HG02623 (cell line): ENCODE measurements at regions not wholly inside any gene's neighbourhood (a gene's known extent, or its start where the extent isn't known, plus 50 kb on each side); places are given as distances from the start of the nearest gene placed in this dataset.
"Not testable (repeated sequence)": the region's sequence is repeated elsewhere in the genome, so short reads cannot be mapped to it uniquely, and the experiment has no call there.

Experiments used
- ATAC-seq: cut with Tn5 transposase; IDR thresholded peaks from one replicate; pipeline ENCODE4 v1.9.1; 2021; ENCODE audit warnings: moderate library complexity; ENCODE audit not compliant: unreplicated experiment

DNA sequence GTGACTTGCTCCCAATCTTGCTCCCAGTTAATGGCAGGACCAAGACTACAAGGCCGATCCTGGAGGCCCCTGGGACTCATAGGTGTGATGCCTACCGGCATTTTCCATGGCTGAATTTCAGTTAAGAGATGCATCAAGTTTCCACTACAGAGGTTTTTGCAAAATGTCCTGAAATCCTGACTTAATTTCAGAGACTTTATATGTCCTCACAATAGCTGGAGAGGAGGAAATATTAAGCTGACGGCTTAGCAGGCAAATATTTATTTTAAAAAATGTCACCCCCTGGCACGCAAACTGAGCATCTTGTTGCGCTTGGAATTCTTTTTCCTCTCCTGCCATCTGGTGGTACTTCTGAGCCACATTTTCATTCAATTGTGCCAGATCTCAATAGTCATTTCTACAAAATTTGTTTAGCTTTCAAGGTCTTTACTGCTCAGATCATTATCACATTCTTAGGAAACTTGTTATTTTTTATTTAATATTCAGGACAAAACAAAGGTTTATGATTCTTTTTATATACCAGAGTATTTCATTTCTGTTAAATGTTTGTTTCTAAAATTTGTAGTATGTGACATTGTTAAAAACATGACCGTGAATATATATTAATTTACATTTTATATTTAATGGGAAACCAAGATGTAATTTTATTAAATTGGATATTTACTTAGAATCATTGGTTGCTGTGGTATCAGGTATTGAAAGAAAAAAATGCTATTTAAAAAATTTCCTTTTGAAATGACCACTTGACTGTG, 189.2 kb upstream of the THRB start:
- no peak for ATAC-seq

DNA sequence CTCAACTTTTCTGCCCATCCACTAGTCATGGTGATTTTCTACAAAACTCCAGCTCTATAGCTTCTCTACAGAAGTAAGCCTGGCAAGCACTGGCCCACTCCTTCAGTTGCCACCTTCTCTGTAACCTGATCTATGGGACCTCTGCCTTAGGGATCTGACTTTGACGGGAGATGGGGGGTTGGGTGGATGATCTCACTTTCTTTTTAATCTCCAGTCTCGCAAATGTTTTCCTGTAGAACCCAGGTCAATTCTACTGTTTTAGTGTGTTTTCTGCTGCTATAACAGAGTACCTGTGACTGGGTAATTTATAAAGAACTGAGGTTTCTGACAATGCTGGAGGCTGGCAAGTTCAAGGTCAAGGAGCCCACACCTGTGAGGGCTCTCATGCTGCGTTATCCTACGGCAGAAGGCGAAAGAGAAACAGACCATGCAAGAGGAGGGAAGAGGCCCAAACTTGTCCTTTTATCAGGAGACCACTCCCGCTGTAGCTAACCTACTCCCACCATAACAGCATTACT, 189.9 kb upstream of the THRB start:
- ATAC-seq, result no peak

DNA sequence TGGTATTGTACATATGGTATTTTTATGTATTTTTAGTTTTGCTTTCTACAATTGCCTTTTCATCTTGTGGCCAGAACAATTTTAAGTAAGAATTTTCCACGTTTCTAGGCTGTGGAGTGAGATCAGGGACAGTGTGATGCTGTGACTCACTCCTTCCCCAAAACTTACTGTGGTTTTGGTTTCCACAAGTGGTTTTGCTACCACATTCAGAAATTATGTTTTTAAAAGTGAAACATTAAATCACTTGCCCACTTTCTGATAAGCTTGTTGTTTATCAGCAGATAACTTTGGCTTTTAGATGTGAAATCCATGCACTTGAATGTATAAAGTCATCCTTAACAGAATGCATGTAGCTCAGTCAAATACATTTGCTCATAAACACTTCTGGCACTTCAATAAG, 192.2 kb upstream of the THRB start:
- no peak for ATAC-seq

DNA sequence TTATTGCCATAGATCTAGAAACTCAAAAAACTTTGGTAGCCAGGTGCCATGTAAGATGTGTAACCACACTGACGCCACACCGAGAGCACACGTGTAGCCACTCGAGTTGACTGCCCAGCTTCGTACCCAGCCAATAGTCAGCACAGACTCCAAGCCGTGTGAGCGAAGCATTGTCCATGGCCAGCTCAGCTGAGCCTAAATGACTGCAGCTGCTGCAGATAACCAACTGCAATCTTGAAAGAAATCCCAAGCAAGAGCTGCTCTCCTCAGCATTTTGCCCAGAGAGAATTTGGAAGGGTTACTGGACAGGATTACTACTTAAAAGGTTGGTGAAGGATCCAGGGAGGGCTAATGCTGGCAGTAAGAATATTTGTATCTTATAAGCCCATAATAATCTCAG, 193.0 kb upstream of the THRB start:
- no peak for ATAC-seq

DNA sequence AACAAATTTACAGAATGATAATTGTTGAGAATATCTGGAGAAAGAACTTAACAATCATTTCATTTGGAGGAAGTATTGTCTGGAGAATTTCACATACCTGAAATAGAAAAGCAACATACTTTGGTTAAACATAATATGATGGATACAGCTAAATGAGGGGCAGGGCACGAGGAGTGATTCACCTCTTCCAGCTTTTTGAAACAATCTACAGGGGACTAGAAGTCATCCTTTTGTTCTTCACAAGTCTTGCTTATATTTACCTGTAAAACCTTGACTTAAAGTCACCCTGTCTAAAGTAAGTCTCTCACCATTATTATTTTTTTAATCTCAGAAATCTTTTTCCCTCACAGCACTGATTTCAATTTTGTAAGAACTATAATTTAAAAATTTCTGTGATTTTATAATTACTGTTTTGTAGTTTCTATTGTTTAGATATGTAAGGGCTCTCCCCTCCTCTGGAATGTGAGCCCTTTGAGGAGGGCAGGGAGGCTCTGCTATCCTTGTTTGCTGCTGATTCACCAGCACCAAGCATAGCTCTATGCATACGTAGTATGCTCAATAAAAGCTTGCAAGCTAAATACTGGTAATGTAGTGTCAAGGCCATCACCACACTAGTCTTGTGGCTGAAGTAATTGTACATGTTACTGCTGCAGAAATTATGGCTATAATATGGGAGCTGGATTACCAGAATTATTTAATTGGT, 193.9 kb upstream of the THRB start:
- no peak for ATAC-seq

DNA sequence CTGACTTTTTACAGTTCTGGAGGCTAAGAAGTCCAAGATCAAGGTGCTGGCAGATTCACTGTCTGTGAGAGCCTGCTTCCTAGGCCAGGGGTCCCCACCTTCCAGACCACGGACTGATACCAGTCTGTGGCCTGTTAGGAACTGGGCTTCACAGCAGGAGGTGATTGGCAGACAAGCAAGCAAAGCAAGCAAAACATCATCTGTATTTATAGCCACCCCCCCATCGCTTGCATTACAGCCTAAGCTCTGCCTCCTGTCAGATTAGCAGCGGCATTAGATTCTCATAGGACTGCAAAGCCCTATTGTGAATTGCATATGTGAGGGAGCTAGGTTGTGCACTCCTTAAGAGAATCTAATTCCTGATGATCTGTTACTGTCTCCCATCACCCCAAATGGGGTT, 194.7 kb upstream of the THRB start:
- ATAC-seq, result no peak

DNA sequence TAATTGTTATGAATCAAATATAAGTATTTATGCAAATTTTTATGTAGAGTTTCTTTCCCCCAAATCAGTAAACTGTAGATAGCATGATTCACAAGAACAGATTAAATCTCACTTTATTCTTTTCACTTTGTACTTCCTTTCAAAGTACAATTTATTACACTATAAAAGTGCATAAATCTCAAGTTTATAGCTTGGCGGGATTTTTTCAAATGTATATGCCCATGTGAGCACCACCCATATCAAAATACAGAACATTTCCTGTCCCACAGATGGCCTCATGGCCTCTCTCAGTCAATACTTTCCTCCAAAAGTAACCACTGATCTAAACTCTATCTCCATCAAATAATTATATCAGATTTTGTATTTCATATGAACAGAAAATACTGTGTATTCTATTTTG, 196.1 kb upstream of the THRB start:
- ATAC-seq, result no peak

DNA sequence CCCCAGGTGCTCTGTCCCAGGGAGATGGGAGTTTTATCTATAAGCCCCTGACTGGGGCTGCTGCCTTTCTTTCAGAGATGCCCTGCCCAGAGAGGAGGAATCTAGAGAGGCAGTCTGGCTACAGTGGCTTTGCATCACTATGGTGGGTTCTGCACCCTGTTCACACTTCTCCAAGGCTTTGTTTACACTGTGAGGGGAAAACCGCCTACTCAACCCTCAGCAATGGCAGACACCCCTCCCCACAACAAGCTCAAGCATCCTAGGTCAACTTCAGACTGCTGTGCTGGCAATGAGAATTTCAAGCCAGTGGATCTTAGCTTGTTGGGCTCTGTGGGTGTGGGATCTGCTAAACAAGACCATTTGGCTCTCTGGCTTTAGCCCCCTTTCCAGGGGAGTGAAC, 204.4 kb upstream of the THRB start:
- ATAC-seq, result not testable (repeated sequence)

DNA sequence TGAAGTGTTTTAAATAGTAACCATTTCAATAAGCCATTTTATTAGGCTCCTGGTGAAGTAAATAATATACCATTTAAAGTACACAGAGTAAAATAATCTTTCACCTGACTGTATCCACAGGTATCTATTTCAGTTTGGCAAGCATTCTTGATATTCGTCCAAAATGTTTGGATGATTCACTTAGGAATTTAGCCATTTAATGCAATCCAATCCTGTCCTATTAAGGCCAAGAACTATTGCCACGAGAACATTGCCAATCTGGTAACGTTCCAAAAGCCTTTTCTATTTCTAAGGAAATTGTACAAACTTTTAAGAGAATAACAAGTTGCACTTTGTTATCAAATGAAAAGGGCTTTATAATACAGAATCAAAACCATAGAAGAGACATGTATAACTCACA, 209.8 kb upstream of the THRB start:
- no peak for ATAC-seq

DNA sequence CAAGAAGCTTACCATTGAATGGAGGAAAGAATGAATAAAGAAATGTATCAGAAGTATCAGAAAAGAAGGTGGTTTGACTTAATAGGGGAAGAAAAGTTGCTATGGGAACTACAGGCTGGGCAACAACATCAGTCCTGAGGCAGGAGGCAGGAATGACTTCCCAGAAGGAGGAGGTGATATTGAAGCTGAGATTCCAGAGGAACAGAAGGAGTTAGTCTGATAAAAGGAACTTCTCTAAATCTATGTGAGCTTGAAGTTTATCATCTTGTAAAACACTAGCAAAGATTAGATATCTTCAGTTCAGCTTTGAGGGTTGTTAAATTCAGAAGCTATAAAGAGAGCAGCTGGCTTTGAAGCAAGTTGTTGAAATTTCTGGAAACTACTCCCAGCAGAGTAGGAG, 213.3 kb upstream of the THRB start:
- no peak for ATAC-seq

DNA sequence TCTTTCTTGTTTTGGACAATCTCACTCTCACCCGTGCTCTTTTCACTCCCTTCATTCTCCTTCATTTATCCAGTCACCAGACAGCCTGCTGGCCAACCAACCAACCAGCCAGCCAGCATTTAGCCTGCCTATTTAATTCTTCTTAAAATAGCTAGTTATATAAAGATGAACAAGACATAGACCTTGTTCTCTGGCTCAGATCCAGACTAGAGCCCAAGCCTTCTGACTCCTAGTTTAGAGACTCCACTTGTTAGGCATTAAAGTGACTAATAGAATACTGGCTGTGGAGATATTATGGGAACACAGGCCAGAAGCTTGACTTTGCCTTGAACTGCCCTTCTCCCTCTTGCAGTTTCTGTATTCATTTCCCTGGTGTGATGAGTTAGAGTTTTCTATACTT, 215.3 kb upstream of the THRB start:
- no peak for ATAC-seq

DNA sequence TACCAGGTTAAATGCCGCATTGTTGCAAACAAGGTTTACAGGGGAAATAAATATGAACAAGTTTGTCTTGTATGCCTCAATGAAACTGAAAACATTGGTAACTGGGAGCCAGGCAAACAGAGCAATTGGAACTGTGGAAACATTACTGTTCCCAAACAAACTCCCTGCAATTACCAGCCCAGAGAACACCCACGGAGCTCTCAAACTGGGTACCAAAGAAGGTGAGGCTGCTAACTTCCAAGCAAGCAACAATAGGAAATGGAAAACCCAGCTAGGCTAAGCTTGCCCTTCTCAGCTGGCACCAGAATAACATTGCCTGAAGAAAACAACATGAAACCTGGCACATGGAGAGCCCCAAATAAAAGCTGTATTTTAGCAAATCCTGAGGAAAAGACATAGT, 218.9 kb upstream of the THRB start:
- ATAC-seq, result no peak

DNA sequence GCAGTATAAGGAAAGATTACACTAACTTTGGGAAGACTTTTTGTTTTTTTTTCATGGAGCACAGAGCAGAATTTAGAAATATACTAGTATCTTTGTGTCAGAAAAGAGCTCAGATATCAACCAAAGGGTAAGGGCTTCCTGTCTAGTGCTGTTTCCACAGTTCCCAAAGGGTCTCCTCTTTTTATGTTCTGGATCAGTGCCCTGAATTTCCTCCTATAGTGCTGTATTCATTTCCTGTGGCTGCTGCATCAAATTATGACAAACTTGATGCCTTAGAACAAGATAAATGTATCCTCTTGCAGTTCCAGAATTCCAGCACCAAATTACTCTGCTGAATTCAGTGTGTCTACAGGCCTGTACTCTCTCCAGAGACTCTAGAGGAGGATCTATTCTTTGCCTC, 219.8 kb upstream of the THRB start:
- ATAC-seq, result no peak

DNA sequence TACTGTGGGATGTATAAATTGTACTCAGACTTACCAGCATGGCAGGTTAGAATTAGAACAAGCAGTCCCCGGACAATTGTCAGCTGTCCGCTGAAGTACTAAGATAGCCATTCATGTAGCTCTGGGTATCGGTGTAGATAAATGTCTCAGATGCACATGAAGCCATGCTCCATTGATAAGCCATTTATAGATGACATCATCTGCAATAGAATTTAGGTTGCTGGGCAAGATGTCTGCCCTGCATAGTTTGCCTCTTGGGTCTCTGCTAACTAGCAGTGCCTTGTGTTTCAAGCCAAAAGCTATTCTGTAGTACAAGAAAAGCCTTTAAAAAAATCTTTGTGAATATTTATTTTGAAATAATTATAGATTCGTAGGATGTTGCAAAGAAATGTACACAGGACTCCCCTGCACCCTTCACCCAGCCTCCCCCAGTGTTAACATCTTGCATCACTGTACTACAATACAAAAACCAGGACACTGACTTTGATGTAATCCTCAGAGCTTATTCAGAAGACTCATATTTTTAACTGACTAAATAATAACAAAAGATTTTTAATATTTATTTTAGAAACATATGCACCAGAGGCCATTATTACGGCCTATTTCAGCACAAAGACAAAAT, 220.6 kb upstream of the THRB start:
- ATAC-seq, result no peak

DNA sequence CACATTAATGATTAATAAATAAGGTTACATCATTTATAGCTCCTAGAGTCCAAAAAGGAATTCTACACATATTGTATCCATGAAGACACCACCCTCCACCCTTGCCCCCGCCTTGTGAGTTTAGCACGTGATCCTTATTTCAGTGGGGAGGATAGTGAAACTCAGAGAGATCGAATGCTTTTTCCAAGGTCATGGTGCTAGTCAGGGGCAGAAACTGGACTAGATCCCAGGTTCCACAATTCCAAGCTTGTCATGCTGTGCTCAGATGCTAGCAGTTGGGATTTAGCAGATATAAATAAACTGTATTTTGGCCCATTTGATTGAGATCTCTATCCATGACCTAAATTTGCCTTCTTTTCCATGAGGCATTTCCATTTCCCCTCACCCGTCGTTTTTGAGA, 227.4 kb upstream of the THRB start:
- no peak for ATAC-seq

DNA sequence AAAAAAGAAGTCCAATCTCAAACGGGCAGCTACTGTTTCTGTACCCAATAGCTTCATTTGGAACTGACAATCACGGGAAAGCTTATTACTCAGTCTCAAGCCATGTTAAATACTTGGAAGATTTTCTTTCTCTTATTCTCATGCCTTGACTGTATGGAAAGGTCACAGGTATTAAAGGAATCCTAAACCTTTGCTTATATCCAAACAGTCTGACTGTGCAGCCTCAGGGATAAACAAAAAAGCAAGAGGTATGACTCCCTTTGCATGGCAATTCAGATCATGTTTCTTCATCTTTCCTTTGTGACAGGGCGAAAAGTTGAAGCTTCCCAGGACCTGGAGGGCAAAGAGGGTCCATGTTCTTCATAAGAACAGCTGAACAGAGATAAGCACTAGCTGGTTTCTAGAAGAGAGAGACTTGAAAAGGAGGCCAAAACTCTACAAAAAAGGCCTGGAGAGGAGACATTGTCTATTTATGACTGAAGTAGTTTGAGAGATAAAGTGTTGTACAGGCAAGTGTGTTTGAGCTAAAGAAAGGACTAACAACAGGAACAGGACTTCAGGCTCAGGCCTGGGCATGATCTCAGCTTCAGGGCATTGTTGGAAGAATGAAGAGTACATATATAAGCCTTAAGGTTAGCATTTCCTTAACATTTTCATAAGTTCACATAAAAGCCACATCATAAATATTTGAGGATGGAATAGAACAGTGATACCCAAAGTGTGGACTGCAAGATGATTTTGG, 231.0 kb upstream of the THRB start:
- ATAC-seq, result no peak

DNA sequence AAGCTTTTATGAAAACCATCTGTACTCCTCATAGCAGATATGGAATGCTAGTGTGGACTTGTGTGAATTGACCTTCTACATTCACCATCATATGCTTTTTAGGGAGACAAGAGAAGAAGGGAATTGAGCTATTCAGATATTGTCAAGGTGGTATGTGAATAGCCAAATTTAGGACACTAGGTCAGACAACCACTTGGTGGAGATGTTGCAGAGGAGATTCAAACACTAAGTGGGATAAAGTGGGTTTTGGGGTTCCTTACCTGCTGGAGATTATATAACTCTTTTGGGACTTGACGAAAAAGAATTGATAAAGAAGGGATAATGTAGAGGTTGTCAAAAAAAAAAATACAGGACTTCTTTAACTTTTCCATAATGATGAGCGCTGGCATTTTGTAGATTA, 231.8 kb upstream of the THRB start:
- no peak for ATAC-seq

DNA sequence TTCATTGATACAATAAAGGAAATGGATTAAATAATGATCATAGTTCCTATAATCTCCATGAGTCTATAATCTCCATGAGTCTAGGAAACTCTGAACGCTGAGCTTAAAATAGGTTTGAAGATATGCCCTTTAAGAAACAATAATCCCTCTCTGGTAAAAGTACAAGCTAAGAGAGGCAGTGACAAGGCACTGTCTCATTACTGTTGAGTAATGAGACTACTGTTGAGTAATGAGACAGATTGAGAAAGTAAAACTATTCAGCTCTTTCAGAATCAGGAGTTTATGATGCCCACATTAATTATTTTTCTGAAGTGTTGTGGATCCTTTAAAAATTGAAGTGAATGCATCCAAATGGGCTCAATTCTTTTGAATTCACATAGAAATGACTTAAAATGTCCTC, 235.5 kb upstream of the THRB start:
- ATAC-seq, result no peak

DNA sequence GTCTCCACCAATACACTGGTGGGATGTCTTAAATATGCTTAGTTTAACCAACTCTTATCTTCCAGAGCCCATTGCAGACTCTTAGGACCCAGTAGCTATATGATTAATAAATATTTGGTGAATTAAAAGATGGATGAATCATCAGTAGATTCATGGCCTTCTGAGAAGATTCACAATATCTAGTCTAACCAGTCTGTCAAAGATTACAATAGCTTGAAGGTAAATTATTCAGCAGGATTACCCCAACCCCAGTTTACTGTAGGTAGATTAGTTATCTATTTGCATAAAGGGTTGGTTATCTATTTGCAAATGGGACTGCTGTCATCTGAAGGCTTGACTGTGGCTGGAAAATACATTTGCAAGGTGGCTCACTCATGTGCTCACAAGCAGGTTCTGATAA, 239.4 kb upstream of the THRB start:
- no peak for ATAC-seq

DNA sequence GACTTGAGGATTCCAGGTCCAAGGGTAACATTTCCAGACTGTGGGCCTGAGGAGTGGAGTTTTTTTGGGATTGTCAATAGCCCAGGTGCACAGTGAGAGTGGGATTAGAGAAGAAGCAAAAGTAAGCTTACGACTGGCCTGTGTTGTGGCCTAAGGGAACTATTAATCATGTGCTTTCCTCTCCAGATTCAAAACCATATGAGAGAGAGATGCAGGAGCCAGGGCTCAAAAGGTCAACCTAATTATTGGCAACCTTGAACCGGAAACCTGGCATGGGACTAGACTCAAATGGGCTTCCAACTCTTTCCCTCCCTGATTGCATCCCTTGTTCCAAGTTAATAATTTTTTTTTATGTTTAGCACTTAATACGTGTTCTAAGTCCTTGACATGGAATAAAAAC, 242.1 kb upstream of the THRB start:
- ATAC-seq, result no peak

DNA sequence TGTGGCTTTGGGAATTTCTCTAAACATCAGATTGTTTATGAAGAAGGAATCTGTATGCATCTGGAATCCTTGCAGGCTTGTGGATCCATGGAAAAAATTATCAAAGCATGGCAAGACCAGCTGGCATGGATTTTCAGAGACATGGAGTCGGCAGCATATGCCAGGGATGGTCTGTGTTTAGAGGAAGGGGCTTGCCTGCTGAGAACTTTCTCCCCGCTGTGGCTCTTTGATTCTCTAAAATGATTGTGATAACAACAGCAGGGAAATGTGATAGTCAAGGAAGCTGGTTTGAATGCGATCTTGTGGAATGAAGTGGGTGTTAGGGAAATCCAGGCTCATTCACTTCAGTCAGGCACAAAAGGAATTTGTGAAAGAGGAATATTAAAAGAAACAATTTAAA, 245.7 kb upstream of the THRB start:
- no peak for ATAC-seq

DNA sequence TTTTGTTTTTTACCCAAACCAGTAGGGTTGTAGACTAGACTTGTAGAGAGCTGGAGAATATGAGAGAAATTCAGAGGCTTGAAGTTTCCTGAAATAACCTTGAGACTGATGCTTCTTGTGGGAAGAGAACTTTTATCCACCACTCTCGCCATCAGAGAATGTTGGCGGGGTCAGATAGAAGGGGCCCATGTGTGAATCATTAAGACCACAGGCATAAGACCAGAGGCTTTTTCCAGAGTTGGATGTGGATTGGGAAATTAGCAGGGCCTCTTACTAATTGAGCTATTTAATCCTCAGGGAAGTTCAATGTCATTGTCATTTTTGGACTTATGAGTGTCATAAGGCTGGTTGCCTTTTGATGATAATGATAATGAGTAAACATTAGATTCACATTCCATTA, 246.9 kb upstream of the THRB start:
- ATAC-seq, result no peak
